ENCODE measurements at regions not wholly inside any gene's neighbourhood (a gene's known extent, or its start where the extent isn't known, plus 50 kb on each side); places are given as distances from the start of the nearest gene placed in this dataset.

GRCh38 chr11:109564241-109564640, 142.3 kb downstream of the C11orf87 start:
- TF ChIP-seq CTCF (IDR thresholded peaks at IDR 0.05; ENCODE audit: insufficient read depth, low read depth, low read length) (no peak), EZH2 (IDR thresholded peaks at IDR 0.05; ENCODE audit: insufficient read depth, low read length) (no peak)
